ENCODE measurements at regions not wholly inside any gene's neighbourhood (a gene's known extent, or its start where the extent isn't known, plus 50 kb on each side); places are given as distances from the start of the nearest gene placed in this dataset.

DNA sequence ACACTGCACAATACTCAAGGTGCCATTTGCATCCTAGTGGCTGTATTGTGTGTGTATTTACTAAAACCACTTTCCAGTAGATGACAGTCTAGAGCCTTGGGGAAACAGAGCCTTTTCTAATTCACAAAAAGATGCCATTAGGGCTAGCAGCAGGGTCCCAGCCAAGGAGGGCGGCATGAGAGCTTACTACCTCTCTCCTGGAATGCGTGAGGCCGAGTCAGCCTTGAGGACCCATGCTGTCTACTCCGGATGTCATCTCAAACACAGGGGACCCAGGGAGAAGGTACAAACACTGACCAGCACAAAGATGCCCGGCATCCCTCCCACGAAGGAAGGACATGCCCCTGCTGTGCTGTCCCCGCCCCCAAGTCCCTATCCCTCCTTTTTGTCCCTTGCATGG lies 65.5 kb downstream of the CYCS start:
- Histone ChIP-seq H3K27ac (ENCODE audit: low read length in 2 of 2) (no peak overlapping the region), H4K20me1 (ENCODE audit: control insufficient read depth, insufficient read depth, low read length, poor library complexity, severe bottlenecking) (no peaks in the 10 kb centered on the region), H3K4me1 (ENCODE audit: control insufficient read depth in 2 of 2, insufficient read depth in 2 of 2, low read length in 2 of 2) (no peaks in the 10 kb centered on the region), H3K4me2 (replicated peaks; ENCODE audit: low read depth, low read length, poor library complexity, severe bottlenecking) (no peak overlapping the region), H3K79me2 (ENCODE audit: control insufficient read depth, insufficient read depth, low read length) (no peaks in the 10 kb centered on the region), H3K27me3 (replicated peaks in 1 of 4; ENCODE audit: control extremely low read depth in 1 of 4, control insufficient read depth in 3 of 4, insufficient read depth in 4 of 4, low read length in 3 of 4) (peaks cover 0 to 7% (median 3%) of the 10 kb centered on the region in 4 experiments), H3K36me3 (replicated peaks in 1 of 2; ENCODE audit: control extremely low read depth in 1 of 2, control insufficient read depth in 1 of 2, extremely low read depth in 1 of 2, insufficient read depth in 2 of 2, low read length in 1 of 2) (no peaks in the 10 kb centered on the region), H3K4me3 (ENCODE audit: control extremely low read depth in 1 of 5, extremely low read depth in 1 of 5, insufficient read depth in 1 of 5, low read depth in 2 of 5, low read length in 4 of 5) (no peak overlapping the region), H2AFZ (ENCODE audit: insufficient read depth, low read depth, low read length, poor library complexity, severe bottlenecking) (no peak overlapping the region), H3K9me3 (ENCODE audit: control extremely low read depth in 1 of 3, control insufficient read depth in 2 of 3, insufficient read depth in 1 of 3, low read length in 2 of 3) (no peaks in the 10 kb centered on the region), H3K9ac (ENCODE audit: low read length) (no peak overlapping the region)
- no peak for ATAC-seq (ENCODE audit: low read depth)
- CTCF ChIA-PET: interaction anchor here (3.7 kb wide), 1 partner anchor 247 kb away, joined by 13 read pairs; no protein-coding TSS in a partner anchor
- intact Hi-C loops (cut with micrococcal nuclease): no loop called here
- no peak for DNase-seq
- POLR2A ChIA-PET: no interaction called here
- WGBS (ENCODE audit: insufficient coverage): 94% methylated on average over 6 of the region's 7 CpGs
- peaks cover 30% of the 10 kb centered on the region for H3K27me3 Mint-ChIP-seq
- no peak overlapping the region for H3K4me3 Mint-ChIP-seq
- H3K9me3 Mint-ChIP-seq (ENCODE audit: insufficient read depth): no peaks in the 10 kb centered on the region
- no peak overlapping the region for H3K27ac Mint-ChIP-seq
- no peaks in the 10 kb centered on the region for H3K4me1 Mint-ChIP-seq
- TF ChIP-seq EZH2 (IDR thresholded peaks at IDR 0.05; ENCODE audit: borderline replicate concordance, insufficient read depth, low read depth, low read length, poor library complexity, severe bottlenecking): no peak
- TF ChIP-seq, protein P1, sequence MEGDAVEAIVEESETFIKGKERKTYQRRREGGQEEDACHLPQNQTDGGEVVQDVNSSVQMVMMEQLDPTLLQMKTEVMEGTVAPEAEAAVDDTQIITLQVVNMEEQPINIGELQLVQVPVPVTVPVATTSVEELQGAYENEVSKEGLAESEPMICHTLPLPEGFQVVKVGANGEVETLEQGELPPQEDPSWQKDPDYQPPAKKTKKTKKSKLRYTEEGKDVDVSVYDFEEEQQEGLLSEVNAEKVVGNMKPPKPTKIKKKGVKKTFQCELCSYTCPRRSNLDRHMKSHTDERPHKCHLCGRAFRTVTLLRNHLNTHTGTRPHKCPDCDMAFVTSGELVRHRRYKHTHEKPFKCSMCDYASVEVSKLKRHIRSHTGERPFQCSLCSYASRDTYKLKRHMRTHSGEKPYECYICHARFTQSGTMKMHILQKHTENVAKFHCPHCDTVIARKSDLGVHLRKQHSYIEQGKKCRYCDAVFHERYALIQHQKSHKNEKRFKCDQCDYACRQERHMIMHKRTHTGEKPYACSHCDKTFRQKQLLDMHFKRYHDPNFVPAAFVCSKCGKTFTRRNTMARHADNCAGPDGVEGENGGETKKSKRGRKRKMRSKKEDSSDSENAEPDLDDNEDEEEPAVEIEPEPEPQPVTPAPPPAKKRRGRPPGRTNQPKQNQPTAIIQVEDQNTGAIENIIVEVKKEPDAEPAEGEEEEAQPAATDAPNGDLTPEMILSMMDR (IDR thresholded peaks at IDR 0.05): no peak

DNA sequence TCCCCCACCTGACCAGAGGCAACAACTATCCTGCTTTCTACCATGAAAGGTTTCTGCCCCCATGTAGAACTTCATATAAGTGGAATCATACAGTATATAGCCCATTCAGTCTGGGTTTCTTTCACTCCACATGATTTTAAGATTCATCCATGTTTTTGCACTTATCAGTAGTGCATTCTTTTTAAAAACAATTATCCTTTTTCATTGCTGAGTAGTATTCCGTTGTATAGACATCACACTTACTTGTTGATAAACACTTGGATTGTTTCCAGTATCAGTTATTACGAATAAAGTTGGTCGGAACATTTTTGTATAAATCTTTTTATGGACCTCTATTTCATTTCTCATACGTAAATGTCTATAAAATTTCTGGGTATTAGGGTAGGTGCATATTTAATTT lies 68.7 kb downstream of the CYCS start:
- intact Hi-C loops (cut with micrococcal nuclease): no loop called here
- no peaks in the 10 kb centered on the region for H4K20me1 ChIP-seq (ENCODE audit: control insufficient read depth, insufficient read depth, low read length, poor library complexity, severe bottlenecking)
- no peaks in the 10 kb centered on the region for H3K36me3 ChIP-seq (replicated peaks in 1 of 2; ENCODE audit: control extremely low read depth in 1 of 2, control insufficient read depth in 1 of 2, extremely low read depth in 1 of 2, insufficient read depth in 2 of 2, low read length in 1 of 2)
- H3K27me3 ChIP-seq (replicated peaks in 1 of 4; ENCODE audit: control extremely low read depth in 1 of 4, control insufficient read depth in 3 of 4, insufficient read depth in 4 of 4, low read length in 3 of 4): peaks cover 0 to 11% (median 2%) of the 10 kb centered on the region in 4 experiments
- TF ChIP-seq EZH2 (IDR thresholded peaks at IDR 0.05; ENCODE audit: borderline replicate concordance, insufficient read depth, low read depth, low read length, poor library complexity, severe bottlenecking): no peak
- TF ChIP-seq, protein P1 (IDR thresholded peaks at IDR 0.05): no peak
- no peak overlapping the region for H2AFZ ChIP-seq (ENCODE audit: insufficient read depth, low read depth, low read length, poor library complexity, severe bottlenecking)
- H3K4me1 ChIP-seq (ENCODE audit: control insufficient read depth in 2 of 2, insufficient read depth in 2 of 2, low read length in 2 of 2): no peaks in the 10 kb centered on the region
- H3K27ac Mint-ChIP-seq: no peak overlapping the region
- H3K27me3 Mint-ChIP-seq: peaks cover 27% of the 10 kb centered on the region
- no peak overlapping the region for H3K4me3 ChIP-seq (ENCODE audit: control extremely low read depth in 1 of 5, extremely low read depth in 1 of 5, insufficient read depth in 1 of 5, low read depth in 2 of 5, low read length in 4 of 5)
- no peak overlapping the region for H3K4me2 ChIP-seq (replicated peaks; ENCODE audit: low read depth, low read length, poor library complexity, severe bottlenecking)
- WGBS (ENCODE audit: insufficient coverage): no CpG with 5 or more reads among the region's 4 CpGs
- no peak overlapping the region for H3K27ac ChIP-seq (ENCODE audit: low read length in 2 of 2)
- no peak overlapping the region for H3K9ac ChIP-seq (ENCODE audit: low read length)
- H3K79me2 ChIP-seq (ENCODE audit: control insufficient read depth, insufficient read depth, low read length): no peaks in the 10 kb centered on the region
- H3K9me3 Mint-ChIP-seq (ENCODE audit: insufficient read depth): no peaks in the 10 kb centered on the region
- H3K9me3 ChIP-seq (ENCODE audit: control extremely low read depth in 1 of 3, control insufficient read depth in 2 of 3, insufficient read depth in 1 of 3, low read length in 2 of 3): no peaks in the 10 kb centered on the region
- CTCF ChIA-PET: interaction anchor here (0.6 to 1.8 kb wide), 2 partner anchors 38 to 140 kb away, joined by 3 to 6 read pairs; no protein-coding TSS in a partner anchor
- DNase-seq (no peak), ATAC-seq (ENCODE audit: low read depth) (no peak)
- no peaks in the 10 kb centered on the region for H3K4me1 Mint-ChIP-seq
- H3K4me3 Mint-ChIP-seq: no peak overlapping the region
- POLR2A ChIA-PET: no interaction called here

Measured in B cell (primary cell).